ENCODE measurements at regions not wholly inside any gene's neighbourhood (a gene's known extent, or its start where the extent isn't known, plus 50 kb on each side); places are given as distances from the start of the nearest gene placed in this dataset.
"Not testable (repeated sequence)": the region's sequence is repeated elsewhere in the genome, so short reads cannot be mapped to it uniquely, and the experiment has no call there.

GRCh38 chr4:34921391-34921790 lies 1322.9 kb downstream of the ARAP2 start:
- DNase-seq = no peak

- no peak for DNase-seq
These were observed 1322.0 kb downstream of the ARAP2 start for GRCh38 chr4:34922325-34922724.

DNA sequence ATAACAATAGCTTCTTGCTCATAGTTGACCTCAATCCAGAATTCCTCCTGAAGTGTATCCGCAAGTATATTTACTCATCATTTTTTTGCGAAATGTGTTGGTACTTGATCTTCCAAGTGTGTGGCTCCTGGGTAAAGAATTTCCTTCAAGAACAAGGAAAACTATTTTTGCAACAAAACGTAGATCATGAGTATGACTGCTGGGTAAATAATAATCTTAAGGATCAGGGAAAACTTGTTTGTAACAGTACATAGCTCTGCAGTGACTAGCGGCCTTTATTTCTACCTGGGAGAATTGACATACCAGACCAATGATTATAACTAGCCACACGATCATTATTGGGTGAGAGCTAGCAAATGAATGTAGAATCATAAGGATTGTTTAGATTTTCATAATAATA lies 1311.7 kb downstream of the ARAP2 start:
- DNase-seq = no peak

DNA sequence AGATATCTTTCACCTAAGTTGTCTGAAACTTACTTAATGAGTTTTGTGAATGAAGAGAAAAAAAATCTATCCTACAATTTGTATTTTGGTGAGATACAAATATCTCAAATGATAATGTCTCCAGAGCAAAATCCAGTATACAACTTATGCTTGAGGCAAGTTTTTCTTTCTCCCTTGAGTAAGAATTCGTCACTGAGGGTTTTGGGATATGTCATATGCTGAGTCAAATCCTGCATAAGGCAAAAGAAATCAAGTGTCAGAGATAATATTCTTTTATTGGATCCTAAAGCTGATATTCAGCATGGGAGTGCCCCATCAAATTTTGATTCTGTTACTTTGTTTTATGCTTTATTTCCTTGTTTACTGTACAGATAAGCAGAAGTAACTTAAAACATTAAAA lies 1308.6 kb downstream of the ARAP2 start:
- DNase-seq = no peak

DNA sequence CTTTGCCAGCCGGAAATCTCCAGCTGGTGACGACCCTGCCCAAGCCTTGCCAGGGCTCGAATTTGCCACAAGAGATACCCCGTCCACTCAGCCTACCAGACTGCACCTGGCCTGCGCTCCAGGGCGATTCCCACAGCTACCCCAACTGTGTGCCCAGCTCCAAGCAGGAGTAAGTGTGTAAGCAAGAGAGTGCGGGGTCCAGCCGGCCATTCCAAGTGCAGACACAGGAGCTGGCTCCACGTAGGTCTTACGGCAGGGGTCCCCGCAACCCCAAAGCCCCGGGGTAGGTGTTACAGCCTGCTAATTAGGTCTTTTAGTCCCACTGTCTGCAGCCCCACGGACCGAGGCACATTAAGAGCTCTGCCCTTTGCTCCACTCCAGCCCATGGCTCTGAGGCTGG lies 1305.2 kb downstream of the ARAP2 start:
- DNase-seq = no peak

DNA sequence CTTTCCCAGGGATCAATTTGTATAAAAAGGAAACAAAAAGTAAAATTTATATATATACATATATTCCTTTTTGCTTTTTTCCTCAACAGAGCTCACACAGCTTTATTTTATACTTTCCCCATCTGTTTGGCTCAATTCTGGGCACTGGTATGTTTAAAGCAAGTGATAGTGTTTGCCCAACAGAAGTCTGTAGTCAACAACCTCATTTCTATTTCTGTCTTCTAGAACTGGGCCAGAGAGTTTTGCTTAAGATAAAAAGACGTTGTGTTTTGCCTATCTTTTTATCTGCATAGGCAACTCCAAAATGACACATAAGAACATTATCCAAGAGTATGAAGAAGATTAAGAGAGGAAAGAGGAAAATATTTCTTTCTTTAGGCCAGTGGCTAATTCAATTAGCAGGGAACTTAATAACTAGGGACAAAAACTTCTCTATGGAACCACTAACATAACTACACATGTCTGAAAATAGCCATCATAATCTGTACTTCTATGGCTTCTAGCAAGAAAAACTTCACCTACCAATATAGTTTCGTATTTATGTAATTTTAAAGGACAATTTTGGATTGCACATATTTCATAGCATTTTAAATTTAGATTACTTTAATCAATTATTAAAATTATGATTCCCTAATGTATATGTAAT lies 1300.5 kb downstream of the ARAP2 start:
- no peak for DNase-seq

DNA sequence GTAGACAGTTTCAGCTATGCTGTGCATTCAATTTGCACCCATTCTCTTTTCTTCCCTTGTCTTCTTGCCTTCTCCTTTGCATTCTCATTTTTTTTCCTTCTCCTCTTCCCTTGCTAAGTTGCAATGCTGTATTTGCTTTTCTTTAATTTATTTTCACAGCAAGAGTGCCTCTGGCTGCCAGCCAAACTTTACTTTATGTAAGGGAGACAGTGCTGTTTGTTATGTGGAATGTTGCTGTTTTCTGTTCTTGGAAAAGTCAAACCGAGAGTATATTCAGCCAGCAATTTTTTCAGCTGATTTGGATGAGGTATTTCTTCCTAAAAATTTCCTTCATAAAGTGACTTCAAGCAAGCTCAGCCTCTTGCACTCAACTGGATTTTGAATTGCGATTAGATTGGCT lies 1293.4 kb downstream of the ARAP2 start:
- DNase-seq = peak; percentile 54

GRCh38 chr4:34953145-34953799 lies 1291.0 kb downstream of the ARAP2 start:
- DNase-seq = peak; percentile 50

GRCh38 chr4:34964613-34965012 lies 1279.7 kb downstream of the ARAP2 start:
- peak; percentile 11 for DNase-seq

- DNase-seq = peak; percentile 76
These were observed 1272.1 kb downstream of the ARAP2 start for GRCh38 chr4:34972189-34972588.

DNA sequence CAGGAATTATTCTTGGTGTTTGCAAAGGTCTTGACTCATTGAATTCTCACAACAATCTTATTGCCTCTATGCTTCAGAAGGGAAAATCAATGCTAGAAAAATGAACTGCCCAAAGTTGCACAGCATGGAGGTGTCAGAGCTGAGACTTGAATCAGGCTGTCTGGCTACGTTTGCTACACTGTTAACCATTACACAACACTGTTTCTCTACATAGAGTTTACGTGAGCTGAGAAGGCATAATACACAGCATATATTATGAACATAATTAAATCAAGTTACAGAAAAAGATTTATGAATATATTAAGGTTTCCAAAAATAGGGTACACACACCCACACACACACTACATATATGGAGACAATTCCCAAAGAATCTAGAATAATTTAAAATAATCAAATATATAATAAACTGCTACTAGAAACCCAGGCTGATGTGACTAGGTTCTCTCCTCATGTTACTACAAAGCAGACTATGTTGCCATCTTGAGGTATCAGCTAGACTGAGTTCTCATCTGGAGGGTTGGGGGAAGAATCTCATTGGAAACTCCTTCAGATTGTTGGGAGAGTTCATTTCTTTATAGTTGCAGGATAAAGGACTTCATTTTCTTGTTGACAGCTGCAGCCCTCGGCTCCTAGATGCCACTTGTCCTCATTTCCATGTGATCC lies 1270.5 kb downstream of the ARAP2 start:
- no peak for DNase-seq

- DNase-seq = no peak
These were observed 1270.0 kb downstream of the ARAP2 start for GRCh38 chr4:34974313-34974680.

DNA sequence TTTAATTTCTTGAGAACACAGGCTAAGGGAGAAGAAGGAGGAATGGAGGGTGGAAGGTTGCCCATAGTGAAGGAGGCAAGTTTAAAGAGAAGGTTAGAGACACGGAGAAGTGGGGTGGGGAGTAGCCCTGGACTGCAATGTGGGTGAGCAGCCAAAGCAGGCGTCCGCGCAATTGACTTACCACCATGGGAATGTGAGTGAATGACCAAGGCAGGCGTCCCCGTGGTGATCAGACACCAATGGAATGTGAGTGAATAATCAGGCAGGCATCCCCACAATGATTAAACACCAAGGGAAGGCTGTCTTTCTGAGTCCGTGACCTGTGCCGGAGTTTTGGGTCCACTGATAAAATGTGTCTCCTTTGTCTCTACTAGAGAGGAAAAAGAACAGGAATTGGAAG lies 1223.1 kb downstream of the ARAP2 start:
- DNase-seq = not testable (repeated sequence)

DNA sequence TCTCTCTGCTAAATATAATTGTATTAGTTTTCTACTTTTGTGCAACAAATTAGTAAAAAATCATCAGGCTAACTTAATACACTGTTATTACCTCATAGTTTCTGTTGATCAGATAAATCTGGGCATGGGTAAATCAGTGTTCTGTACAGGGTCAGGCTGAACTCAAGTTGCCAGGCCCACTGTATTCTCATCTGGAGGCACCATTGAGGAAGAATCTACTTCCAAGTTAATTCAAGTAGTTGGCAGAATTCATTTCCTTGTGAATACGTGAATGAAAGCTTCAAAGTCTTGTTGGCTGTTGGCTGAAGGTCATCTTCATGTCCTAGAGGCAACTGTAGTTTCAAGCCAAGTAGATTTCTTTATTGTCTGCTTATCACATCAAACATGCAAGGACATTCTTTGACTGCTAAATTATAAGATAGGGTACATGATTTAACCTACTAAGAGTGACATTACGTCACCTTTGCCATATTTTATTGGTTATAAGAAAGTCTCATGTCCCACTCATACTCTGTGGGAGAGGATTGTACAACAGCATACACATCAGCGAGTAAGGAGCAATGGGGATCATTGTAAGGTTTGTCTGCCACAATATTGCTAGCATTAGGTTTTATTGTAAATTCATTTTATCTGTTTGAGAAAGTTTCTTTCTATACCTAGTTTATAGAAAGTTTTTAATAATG lies 1219.0 kb downstream of the ARAP2 start:
- no peak for DNase-seq

DNA sequence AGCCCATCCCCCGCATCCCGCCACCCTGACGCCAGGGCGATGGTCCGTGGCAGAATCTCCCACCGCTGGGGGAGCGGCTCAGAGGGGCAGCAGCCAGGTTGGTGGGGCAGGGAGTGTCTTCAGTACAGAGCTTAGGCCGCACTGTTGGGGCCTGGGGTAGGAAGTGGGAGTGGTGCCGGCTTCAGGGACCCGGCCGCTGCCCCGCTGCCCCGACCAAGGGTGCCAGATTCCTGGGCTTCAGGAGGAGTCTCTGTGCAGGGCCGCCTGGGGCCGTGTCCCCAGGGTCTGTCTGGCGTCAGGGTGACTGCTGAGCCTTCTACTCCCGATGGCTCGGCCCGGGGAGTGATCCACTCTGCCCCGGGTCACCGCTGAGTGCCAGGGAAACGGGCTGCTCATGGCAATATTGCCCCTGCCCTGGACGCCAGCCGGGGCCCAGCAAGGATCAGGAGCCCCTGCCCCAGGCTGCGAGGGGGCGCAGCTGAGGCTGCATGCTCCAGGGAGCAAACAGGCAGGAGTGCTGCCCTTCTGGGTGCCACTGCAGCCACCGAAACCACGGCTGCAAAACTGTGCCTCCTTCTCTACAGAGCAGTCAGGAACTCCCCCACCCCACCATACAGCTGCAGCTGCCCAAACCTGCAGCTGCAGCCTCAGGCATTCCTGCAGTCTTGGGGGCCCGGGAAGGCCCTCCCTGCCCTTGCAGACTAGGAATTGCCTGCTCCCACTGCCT lies 1206.1 kb downstream of the ARAP2 start:
- DNase-seq = no peak

DNA sequence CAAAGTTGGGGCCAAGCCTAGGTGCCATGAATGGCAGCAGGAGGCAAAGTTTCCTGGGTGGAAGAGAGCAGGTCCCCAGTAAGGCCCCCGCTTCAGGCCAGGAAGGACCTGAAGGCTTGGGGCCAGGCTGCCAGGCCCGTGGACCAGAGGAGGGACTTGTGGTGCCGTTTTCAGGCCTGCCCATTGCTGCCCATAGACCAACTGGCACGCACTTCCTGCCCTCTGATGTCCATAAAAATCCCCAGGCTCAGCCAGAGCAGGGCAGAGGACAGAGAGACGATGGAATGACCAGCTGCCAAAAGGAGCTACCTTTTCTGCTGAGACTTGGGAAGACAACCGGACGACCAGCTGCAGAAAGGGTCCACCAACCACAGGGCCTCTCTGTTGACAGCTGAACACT lies 1205.5 kb downstream of the ARAP2 start:
- DNase-seq = no peak

- peak; percentile 44 for DNase-seq
These were observed 1191.8 kb downstream of the ARAP2 start for GRCh38 chr4:35052546-35052945.

GRCh38 chr4:35063031-35063570 lies 1181.2 kb downstream of the ARAP2 start:
- DNase-seq = no peak

GRCh38 chr4:35066406-35066805 lies 1177.9 kb downstream of the ARAP2 start:
- DNase-seq = no peak

GRCh38 chr4:35080799-35081198 lies 1163.5 kb downstream of the ARAP2 start:
- no peak for DNase-seq

DNA sequence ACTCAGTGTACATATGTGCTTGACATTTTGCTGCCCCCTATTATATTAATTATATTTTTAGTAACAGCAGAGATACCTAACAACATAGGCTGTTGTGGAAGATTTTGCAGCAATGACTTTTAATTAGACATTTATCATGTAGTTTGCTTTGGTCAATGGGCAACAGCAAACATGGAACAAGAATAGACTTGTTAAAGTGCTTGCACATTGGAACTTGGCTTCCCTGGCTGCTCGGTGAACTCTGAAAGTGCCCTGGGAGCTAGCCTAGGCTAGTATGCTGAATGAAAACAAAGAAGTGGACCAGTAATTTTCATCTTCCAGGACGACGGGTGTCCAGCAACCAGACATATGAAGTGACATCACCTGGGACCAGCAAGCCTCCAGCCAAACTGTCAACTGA lies 1157.1 kb downstream of the ARAP2 start:
- peak; percentile 53 for DNase-seq

GRCh38 chr4:35100932-35101331 lies 1143.4 kb downstream of the ARAP2 start:
- no peak for DNase-seq

DNA sequence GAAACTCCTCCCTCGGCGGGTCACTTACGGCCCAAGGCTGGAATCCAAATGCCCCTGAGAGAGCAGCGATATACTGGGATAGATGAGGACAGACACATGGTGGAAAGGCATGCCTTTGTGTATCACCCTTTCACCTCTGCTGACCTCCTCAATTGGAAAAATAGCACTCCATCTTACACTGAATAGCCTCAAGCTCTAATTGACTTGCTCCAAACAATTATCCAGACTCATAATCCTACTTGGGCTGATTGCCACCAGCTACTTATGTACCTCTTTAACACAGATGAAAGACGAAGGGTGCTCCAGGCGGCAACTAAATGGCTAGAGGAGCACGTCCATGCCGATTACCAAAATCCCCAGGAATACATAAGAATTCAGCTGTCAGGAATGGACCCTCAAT lies 1142.2 kb downstream of the ARAP2 start:
- DNase-seq = no peak

Measured in DMS53 (cell line).